ENCODE measurements at regions not wholly inside any gene's neighbourhood (a gene's known extent, or its start where the extent isn't known, plus 50 kb on each side); places are given as distances from the start of the nearest gene placed in this dataset.

- DNase-seq (ENCODE audit: low read depth) = no peak
- no peak overlapping the region for H3K4me3 ChIP-seq (ENCODE audit: low read depth, low read length)
- no peak for TF ChIP-seq CTCF (IDR thresholded peaks at IDR 0.05; ENCODE audit: insufficient read depth, low read length, poor library complexity, severe bottlenecking)
- H3K27me3 ChIP-seq (ENCODE audit: control insufficient read depth, insufficient read depth, low read length) = no peaks in the 10 kb centered on the region
- no peaks in the 10 kb centered on the region for H3K36me3 ChIP-seq (ENCODE audit: control insufficient read depth, insufficient read depth, low read length)
Observed at GRCh38 chr18:78584459-78585022, 395.1 kb upstream of the SALL3 start.

GRCh38 chr18:78586586-78586985 lies 393.0 kb upstream of the SALL3 start:
- no peak overlapping the region for H3K4me3 ChIP-seq (ENCODE audit: low read depth, low read length)
- H3K36me3 ChIP-seq (ENCODE audit: control insufficient read depth, insufficient read depth, low read length) = no peaks in the 10 kb centered on the region
- TF ChIP-seq CTCF (IDR thresholded peaks at IDR 0.05; ENCODE audit: insufficient read depth, low read length, poor library complexity, severe bottlenecking) = no peak
- DNase-seq (ENCODE audit: low read depth) = no peak
- no peaks in the 10 kb centered on the region for H3K27me3 ChIP-seq (ENCODE audit: control insufficient read depth, insufficient read depth, low read length)

- H3K27me3 ChIP-seq (ENCODE audit: control insufficient read depth, insufficient read depth, low read length) = no peaks in the 10 kb centered on the region
- no peak overlapping the region for H3K4me3 ChIP-seq (ENCODE audit: low read depth, low read length)
- DNase-seq (ENCODE audit: low read depth) = no peak
- H3K36me3 ChIP-seq (ENCODE audit: control insufficient read depth, insufficient read depth, low read length) = no peaks in the 10 kb centered on the region
- no peak for TF ChIP-seq CTCF (IDR thresholded peaks at IDR 0.05; ENCODE audit: insufficient read depth, low read length, poor library complexity, severe bottlenecking)
Observed at GRCh38 chr18:78587096-78587495, 392.5 kb upstream of the SALL3 start.

GRCh38 chr18:78587626-78588600 lies 391.7 kb upstream of the SALL3 start:
- no peak for TF ChIP-seq CTCF (IDR thresholded peaks at IDR 0.05; ENCODE audit: insufficient read depth, low read length, poor library complexity, severe bottlenecking)
- no peak for DNase-seq (ENCODE audit: low read depth)
- Histone ChIP-seq H3K27me3 (ENCODE audit: control insufficient read depth, insufficient read depth, low read length) (no peaks in the 10 kb centered on the region), H3K4me3 (ENCODE audit: low read depth, low read length) (no peak overlapping the region), H3K36me3 (ENCODE audit: control insufficient read depth, insufficient read depth, low read length) (no peaks in the 10 kb centered on the region)

- no peaks in the 10 kb centered on the region for H3K27me3 ChIP-seq (ENCODE audit: control insufficient read depth, insufficient read depth, low read length)
- no peak overlapping the region for H3K4me3 ChIP-seq (ENCODE audit: low read depth, low read length)
- H3K36me3 ChIP-seq (ENCODE audit: control insufficient read depth, insufficient read depth, low read length) = no peaks in the 10 kb centered on the region
- no peak for TF ChIP-seq CTCF (IDR thresholded peaks at IDR 0.05; ENCODE audit: insufficient read depth, low read length, poor library complexity, severe bottlenecking)
- no peak for DNase-seq (ENCODE audit: low read depth)
Observed at GRCh38 chr18:78589916-78590437, 389.6 kb upstream of the SALL3 start.
